ENCODE measurements at regions not wholly inside any gene's neighbourhood (a gene's known extent, or its start where the extent isn't known, plus 50 kb on each side); places are given as distances from the start of the nearest gene placed in this dataset.

DNA sequence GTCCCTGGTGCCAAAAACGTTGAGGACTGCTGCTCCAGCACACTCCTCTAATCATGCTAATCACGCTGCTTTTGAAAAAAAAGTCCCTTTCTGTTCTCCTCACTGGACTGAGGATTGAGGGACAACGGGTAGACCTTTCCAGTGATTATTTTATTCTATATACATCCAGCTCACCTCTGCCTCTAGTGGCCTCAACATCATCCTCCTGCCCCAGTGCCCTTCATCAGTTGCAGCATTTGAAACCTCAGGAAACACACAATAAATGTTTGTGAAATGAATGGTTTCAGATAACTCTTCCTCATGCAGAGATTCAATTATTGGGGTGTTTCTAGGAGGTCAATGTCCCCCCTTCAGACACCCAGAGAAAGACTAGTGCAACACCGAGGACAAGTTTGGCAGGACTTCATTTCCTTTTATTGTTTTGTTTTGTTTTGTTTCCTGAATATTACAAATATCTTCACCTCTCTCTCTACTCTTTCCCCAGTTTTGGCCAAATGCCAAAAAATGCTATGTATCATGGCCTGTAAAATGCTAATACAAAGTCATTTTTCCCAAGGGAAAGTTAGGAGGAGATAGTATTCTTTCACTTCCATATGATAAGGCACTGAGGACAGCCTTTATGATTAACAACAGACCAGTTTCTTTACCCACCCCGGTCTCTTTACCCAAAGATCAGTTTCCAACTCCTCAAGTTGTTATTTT is 460.1 kb upstream of the SLIT2 start:
- TF ChIP-seq TAF1 (IDR thresholded peaks at IDR 0.05; ENCODE audit: borderline replicate concordance, insufficient read depth, low read length) (no peak), REST (IDR thresholded peaks at IDR 0.05; ENCODE audit: insufficient read depth in 1 of 2, low read depth in 2 of 2, low read length in 2 of 2) (no peak), POLR2AphosphoS5 (IDR thresholded peaks at IDR 0.05; ENCODE audit: low read depth, low read length) (no peak), SIN3A (IDR thresholded peaks at IDR 0.05; ENCODE audit: borderline replicate concordance, insufficient read depth, low read length) (no peak), FOXP2 (optimal IDR thresholded peaks at IDR 0.05; ENCODE audit: borderline replicate concordance, extremely low read depth, extremely low read length, insufficient read depth) (no peak)

Data from PFSK-1 (cell line).